HFFc6 (cell line): ENCODE measurements at regions not wholly inside any gene's neighbourhood (a gene's known extent, or its start where the extent isn't known, plus 50 kb on each side); places are given as distances from the start of the nearest gene placed in this dataset.
"Not testable (repeated sequence)": the region's sequence is repeated elsewhere in the genome, so short reads cannot be mapped to it uniquely, and the experiment has no call there.

Experiments used
- DNase-seq: peaks from one replicate; pipeline ENCODE4 v3.0.0-alpha.2; 2018
- H3K27ac Mint-ChIP-seq: 2 replicates; pipeline ENCODE4 v1.8.0; 2020; ENCODE audit warnings: mild to moderate bottlenecking, mixed read lengths
- H3K27me3 Mint-ChIP-seq: 2 replicates; pipeline ENCODE4 v1.8.0; 2021; ENCODE audit warnings: mild to moderate bottlenecking, moderate library complexity, mixed read lengths; ENCODE audit not compliant: insufficient read depth
- H3K36me3 Mint-ChIP-seq: 2 replicates; pipeline ENCODE4 v1.8.0; 2021; ENCODE audit warnings: low read depth, mixed read lengths
- H3K4me1 Mint-ChIP-seq: 2 replicates; pipeline ENCODE4 v1.8.0; 2020; ENCODE audit warnings: low read depth, mixed read lengths
- H3K4me3 Mint-ChIP-seq: 2 replicates; pipeline ENCODE4 v1.8.0; 2020; ENCODE audit warnings: mild to moderate bottlenecking, moderate library complexity, mixed read lengths
- H3K9me3 Mint-ChIP-seq: 2 replicates; pipeline ENCODE4 v1.8.0; 2020; ENCODE audit warnings: mild to moderate bottlenecking, mixed read lengths
- TF ChIP-seq, protein P1 (sequence below): fragments of 200-600 bp; sonication (generic); IDR thresholded peaks from 2 replicates; pipeline ENCODE4 v1.5.0; 2021; ENCODE audit warnings: antibody characterized with exemption, mild to moderate bottlenecking

DNA sequence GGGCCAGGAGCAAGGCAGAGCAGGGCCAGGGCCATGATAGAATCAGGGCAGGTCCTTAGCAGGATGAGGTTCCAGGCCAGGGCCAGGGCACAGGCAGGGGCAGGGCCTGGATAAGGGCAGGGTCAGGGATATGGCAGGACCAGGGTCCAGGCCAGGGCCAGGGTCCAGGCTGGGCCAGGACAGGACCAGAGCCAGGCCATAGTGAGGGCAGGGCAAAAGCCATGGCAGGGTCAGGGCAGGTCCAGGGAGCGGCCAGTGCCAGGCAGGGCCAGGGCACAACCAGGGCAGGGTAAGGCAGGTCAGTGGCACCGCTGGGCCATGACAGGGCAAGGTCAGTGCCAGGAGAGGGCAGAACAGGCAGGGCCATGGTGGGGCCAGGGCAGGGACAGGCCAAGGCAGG is 152.2 kb downstream of the LIPI start:
- H3K4me3 Mint-ChIP-seq: no peak overlapping the region
- H3K27me3 Mint-ChIP-seq: peaks cover 2% of the 10 kb centered on the region; the same call in 1 of the 2 replicates
- peaks cover 10% of the 10 kb centered on the region for H3K4me1 Mint-ChIP-seq
- peak overlapping the region; percentile 79; the same call in 1 of the 2 replicates for H3K27ac Mint-ChIP-seq
- no peak for DNase-seq
- H3K36me3 Mint-ChIP-seq: no peaks in the 10 kb centered on the region; the same call in 1 of the 2 replicates
- no peaks in the 10 kb centered on the region for H3K9me3 Mint-ChIP-seq
- TF ChIP-seq, protein P1, sequence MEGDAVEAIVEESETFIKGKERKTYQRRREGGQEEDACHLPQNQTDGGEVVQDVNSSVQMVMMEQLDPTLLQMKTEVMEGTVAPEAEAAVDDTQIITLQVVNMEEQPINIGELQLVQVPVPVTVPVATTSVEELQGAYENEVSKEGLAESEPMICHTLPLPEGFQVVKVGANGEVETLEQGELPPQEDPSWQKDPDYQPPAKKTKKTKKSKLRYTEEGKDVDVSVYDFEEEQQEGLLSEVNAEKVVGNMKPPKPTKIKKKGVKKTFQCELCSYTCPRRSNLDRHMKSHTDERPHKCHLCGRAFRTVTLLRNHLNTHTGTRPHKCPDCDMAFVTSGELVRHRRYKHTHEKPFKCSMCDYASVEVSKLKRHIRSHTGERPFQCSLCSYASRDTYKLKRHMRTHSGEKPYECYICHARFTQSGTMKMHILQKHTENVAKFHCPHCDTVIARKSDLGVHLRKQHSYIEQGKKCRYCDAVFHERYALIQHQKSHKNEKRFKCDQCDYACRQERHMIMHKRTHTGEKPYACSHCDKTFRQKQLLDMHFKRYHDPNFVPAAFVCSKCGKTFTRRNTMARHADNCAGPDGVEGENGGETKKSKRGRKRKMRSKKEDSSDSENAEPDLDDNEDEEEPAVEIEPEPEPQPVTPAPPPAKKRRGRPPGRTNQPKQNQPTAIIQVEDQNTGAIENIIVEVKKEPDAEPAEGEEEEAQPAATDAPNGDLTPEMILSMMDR: no peak

GRCh38 chr21:14057841-14058481 is 152.8 kb downstream of the LIPI start:
- peak overlapping the region; percentile 79 for H3K27ac Mint-ChIP-seq
- H3K27me3 Mint-ChIP-seq, H3K4me1 Mint-ChIP-seq, H3K9me3 Mint-ChIP-seq, H3K36me3 Mint-ChIP-seq, H3K4me3 Mint-ChIP-seq: not testable (repeated sequence)
- DNase-seq: peak; percentile 54

- TF ChIP-seq, protein P1: no peak
- Mint-ChIP-seq H3K9me3 (no peaks in the 10 kb centered on the region), H3K4me3 (no peak overlapping the region), H3K27ac (peak overlapping the region; percentile 79), H3K36me3 (no peaks in the 10 kb centered on the region; the same call in 1 of the 2 replicates), H3K27me3 (peaks cover 2% of the 10 kb centered on the region; the same call in 1 of the 2 replicates), H3K4me1 (peaks cover 10% of the 10 kb centered on the region)
- no peak for DNase-seq
Observed at GRCh38 chr21:14057313-14057712, 153.4 kb downstream of the LIPI start.

- H3K4me3 Mint-ChIP-seq: no peak overlapping the region
- 0 out of 2 replicates have a peak overlapping the region, but pooled peaks have one; percentile 21 for H3K27ac Mint-ChIP-seq
- H3K27me3 Mint-ChIP-seq: peaks cover 2% of the 10 kb centered on the region; the same call in 1 of the 2 replicates
- no peak for DNase-seq
- H3K9me3 Mint-ChIP-seq: no peaks in the 10 kb centered on the region
- H3K4me1 Mint-ChIP-seq: peaks cover 10% of the 10 kb centered on the region
- TF ChIP-seq, protein P1: no peak
- H3K36me3 Mint-ChIP-seq: no peaks in the 10 kb centered on the region; the same call in 1 of the 2 replicates
Observed at GRCh38 chr21:14056771-14057191, 154.0 kb downstream of the LIPI start.

DNA sequence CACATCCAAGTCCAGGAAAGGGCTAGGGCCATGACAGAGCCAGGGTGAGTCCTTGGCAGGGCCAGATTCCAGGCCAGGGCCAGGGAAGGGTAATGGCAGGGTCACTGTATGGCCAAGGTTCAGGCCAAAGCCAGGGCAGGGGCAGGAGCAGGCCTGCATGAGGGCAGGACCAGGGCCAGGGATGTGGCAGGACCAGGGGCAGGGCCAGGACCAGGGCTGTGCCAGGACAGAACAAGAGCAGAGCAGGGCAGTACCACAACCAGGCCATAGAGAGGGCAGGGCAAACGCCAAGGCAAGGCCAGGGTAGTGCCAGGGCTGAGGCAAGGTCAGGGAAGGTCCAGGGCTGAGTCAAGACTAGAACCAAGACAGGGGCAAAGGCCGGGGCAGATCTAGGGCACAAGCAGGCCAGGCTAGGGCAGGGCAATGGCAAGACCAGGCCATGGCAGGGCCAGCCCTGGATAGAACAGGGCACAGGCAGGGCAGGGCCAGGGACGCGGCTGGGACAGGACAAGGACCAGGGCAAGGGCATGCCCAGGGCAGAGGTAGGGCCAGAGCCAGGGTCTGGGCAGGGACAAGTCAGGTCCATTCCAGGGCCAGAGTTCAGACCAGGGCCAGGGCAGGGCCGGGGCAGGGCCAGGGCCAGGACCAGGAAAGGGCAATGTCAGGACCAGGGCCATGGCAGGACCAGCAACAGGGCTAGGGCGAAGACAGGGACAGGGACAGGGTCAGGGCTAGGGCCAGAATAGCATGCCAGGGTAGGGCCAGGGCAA is 154.8 kb downstream of the LIPI start:
- H3K9me3 Mint-ChIP-seq, H3K4me1 Mint-ChIP-seq, H3K27me3 Mint-ChIP-seq, H3K36me3 Mint-ChIP-seq, DNase-seq, H3K4me3 Mint-ChIP-seq, H3K27ac Mint-ChIP-seq: not testable (repeated sequence)

GRCh38 chr21:14054682-14055081 is 156.1 kb downstream of the LIPI start:
- no peak overlapping the region for H3K4me3 Mint-ChIP-seq
- no peaks in the 10 kb centered on the region; the same call in 1 of the 2 replicates for H3K36me3 Mint-ChIP-seq
- TF ChIP-seq, protein P1: no peak
- no peak overlapping the region for H3K27ac Mint-ChIP-seq
- peaks cover 2% of the 10 kb centered on the region; the same call in 1 of the 2 replicates for H3K27me3 Mint-ChIP-seq
- DNase-seq: no peak
- H3K4me1 Mint-ChIP-seq: peaks cover 10% of the 10 kb centered on the region
- H3K9me3 Mint-ChIP-seq: no peaks in the 10 kb centered on the region
